GM12864 (cell line): ENCODE measurements at regions not wholly inside any gene's neighbourhood (a gene's known extent, or its start where the extent isn't known, plus 50 kb on each side); places are given as distances from the start of the nearest gene placed in this dataset.

Experiments
- DNase-seq: peaks from one replicate; pipeline ENCODE4 v3.0.0-alpha.2; 2011; ENCODE audit warnings: low read depth
- H3K4me3 ChIP-seq: 2 replicates; pipeline ENCODE4 v1.5.1; 2011; ENCODE audit warnings: mild to moderate bottlenecking, low read depth, low read length, control low read depth
- CTCF ChIP-seq: IDR thresholded peaks from 2 replicates; pipeline ENCODE4 v1.5.1; 2011; ENCODE audit warnings: low read depth, mild to moderate bottlenecking, moderate library complexity, low read length, control low read depth, inconsistent platforms; ENCODE audit errors: missing control alignments

- H3K4me3 ChIP-seq: no peak overlapping the region
- TF ChIP-seq CTCF: no peak
- DNase-seq: no peak
Measured at GRCh38 chr2:40725950-40726349, 274.1 kb upstream of the SLC8A1 start.

DNA sequence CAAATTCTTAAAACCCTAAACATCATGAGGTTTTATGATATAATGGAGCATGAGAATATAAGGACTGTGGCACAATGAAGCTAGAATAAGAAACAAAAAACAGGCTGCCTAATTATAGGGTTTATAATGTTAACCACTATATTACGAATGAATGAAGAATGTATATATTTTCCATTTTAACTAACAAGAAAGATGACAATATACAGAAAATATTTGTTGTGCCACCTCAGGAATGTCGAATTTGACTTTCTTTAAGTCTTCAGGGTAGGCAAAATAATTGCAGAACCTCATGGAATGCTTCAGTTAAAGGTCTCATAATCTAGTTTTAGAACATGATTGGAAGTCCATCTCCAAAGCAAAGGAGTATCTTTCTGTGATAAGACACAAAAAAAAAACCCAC lies 282.9 kb upstream of the SLC8A1 start:
- H3K4me3 ChIP-seq: no peak overlapping the region
- TF ChIP-seq CTCF: no peak
- DNase-seq: no peak

DNA sequence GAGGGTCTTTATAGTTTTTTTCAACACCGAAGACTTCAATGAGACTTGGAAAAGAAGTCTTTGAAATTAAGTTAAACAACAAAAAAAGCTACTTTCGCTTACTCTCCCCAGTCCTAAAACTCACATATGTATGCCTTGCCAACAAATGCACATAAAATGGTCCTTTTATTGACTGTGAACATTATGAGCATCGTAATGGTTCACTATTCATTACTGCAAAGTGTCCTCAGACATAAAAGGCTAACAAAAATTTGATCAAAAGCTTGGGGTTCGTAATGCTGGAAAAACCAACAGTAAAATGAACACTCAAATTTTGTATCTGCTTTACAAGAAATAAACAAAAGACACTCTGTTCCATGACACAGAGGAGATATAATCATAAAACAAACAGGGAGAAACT lies 285.3 kb upstream of the SLC8A1 start:
- no peak overlapping the region for H3K4me3 ChIP-seq
- no peak for TF ChIP-seq CTCF
- DNase-seq: no peak

GRCh38 chr2:40740419-40740818 lies 288.5 kb upstream of the SLC8A1 start:
- DNase-seq: no peak
- no peak for TF ChIP-seq CTCF
- H3K4me3 ChIP-seq: no peak overlapping the region

- no peak overlapping the region for H3K4me3 ChIP-seq
- TF ChIP-seq CTCF: no peak
- no peak for DNase-seq
Measured at GRCh38 chr2:40741532-40741931, 289.6 kb upstream of the SLC8A1 start.

DNA sequence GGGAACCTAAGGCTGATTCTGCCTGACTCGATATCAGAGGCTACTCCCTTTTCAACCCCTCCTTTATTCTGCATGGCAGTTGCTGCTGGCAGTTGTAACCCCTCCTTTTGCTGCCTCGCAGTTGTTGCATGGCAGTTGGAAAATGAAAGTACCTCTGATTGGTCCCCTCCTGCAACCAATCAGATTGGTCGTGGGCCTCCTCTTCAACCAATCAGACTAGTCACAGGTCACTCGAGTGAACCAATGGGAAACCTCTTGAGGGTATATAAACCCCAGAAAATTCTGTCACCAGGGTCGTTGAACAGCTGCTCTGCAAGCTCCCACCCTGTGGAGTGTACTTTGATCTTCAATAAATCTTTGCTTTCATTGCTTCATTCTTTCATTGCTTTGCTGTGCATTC lies 294.3 kb upstream of the SLC8A1 start:
- DNase-seq: no peak
- TF ChIP-seq CTCF: no peak
- H3K4me3 ChIP-seq: no peak overlapping the region

GRCh38 chr2:40751981-40752380 lies 300.1 kb upstream of the SLC8A1 start:
- no peak for TF ChIP-seq CTCF
- DNase-seq: no peak
- H3K4me3 ChIP-seq: no peak overlapping the region
